ENCODE measurements at regions not wholly inside any gene's neighbourhood (a gene's known extent, or its start where the extent isn't known, plus 50 kb on each side); places are given as distances from the start of the nearest gene placed in this dataset.

- H3K27ac Mint-ChIP-seq = no peak overlapping the region
Observed at GRCh38 chrX:134747006-134747405, 50.0 kb downstream of the PABIR2 start.

DNA sequence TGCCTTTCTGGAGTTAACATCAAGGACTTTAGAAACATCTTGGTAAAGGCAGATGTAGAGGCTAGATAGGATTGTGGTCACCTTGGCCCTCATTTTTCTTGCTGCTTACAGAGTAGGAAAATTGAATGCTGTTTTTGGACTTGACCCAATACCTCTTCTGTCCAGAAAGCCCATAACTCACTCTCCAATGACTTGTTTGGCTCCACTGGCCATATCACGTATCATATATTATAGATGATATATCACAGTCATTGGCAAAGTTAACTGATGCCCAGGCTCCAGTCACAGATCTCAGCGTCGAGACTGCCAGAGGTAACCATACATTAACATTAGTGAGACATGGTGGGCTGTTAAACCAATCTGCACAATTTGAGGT is 50.6 kb downstream of the PABIR2 start:
- POLR2A ChIA-PET = no interaction called here
- no peaks in the 10 kb centered on the region for H3K36me3 Mint-ChIP-seq
- H3K9me3 Mint-ChIP-seq = no peaks in the 10 kb centered on the region

More at GRCh38 chrX:134747006-134747405, 50.0 kb downstream of the PABIR2 start:
- CTCF ChIA-PET = no interaction called here
- no peaks in the 10 kb centered on the region for H3K4me1 Mint-ChIP-seq (ENCODE audit: low read depth)
- POLR2A ChIA-PET = no interaction called here
- intact Hi-C loops (cut with micrococcal nuclease) = no loop called here
- peaks cover 3% of the 10 kb centered on the region for H3K27me3 Mint-ChIP-seq
- H3K4me3 Mint-ChIP-seq = no peak overlapping the region
- DNase-seq = no peak
- H3K36me3 Mint-ChIP-seq = no peaks in the 10 kb centered on the region
- H3K9me3 Mint-ChIP-seq = no peaks in the 10 kb centered on the region

DNA sequence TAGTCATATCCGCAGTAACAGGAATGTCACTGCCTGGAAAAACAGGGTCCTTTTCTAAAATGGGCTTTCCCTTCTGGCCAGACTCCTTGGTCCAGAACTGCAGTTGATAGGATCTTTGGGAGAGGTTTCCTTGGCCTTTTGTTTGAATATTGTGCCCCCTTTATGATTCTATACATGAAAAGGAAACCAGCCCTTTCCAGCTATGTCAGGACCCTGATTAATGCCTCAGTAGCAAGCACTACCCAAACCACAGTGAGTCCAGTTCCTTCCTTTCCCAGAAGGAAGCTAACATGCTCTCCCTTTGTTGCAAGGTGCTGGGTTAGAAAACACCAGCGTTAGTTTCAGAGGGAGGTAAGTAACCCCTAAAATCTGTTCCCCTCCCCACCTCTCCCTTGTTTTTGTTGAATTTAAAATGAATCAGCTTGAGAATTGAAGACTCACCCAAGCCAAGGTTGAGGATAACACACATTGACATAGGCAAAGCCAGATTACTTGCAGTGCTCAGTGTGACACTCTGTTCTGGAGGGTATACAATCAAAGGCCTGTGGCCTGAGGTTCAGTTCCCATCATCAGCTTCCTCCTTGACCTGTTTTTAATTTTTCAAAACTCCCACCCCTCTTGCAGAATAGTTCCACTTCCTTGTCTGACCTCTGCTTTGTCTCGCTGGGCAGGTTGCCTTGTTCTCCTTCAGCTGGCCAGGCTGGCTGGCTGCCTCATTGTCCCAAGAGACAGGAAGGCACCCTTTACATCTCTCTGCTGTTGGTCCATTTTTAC is 51.2 kb downstream of the PABIR2 start:
- no peaks in the 10 kb centered on the region for H3K36me3 Mint-ChIP-seq
- CTCF ChIA-PET = no interaction called here
- POLR2A ChIA-PET = no interaction called here

More for the DNA sequence above, 50.6 kb downstream of the PABIR2 start:
- no peak overlapping the region for H3K4me3 Mint-ChIP-seq
- intact Hi-C loops (cut with micrococcal nuclease) = no loop called here
- no peaks in the 10 kb centered on the region for H3K4me1 Mint-ChIP-seq (ENCODE audit: low read depth)
- H3K27ac Mint-ChIP-seq = no peak overlapping the region
- no peaks in the 10 kb centered on the region for H3K27me3 Mint-ChIP-seq
- DNase-seq = no peak
- CTCF ChIA-PET = no interaction called here

GRCh38 chrX:134743091-134743490 is 53.9 kb downstream of the PABIR2 start:
- DNase-seq = no peak
- Mint-ChIP-seq H3K27ac (no peak overlapping the region), H3K4me1 (ENCODE audit: low read depth) (no peaks in the 10 kb centered on the region), H3K36me3 (no peaks in the 10 kb centered on the region), H3K9me3 (no peaks in the 10 kb centered on the region), H3K27me3 (no peaks in the 10 kb centered on the region), H3K4me3 (no peak overlapping the region)
- POLR2A ChIA-PET = no interaction called here
- intact Hi-C loops (cut with micrococcal nuclease) = no loop called here
- CTCF ChIA-PET = no interaction called here

More for the DNA sequence above, 51.2 kb downstream of the PABIR2 start:
- Mint-ChIP-seq H3K9me3 (no peaks in the 10 kb centered on the region), H3K27me3 (no peaks in the 10 kb centered on the region), H3K4me3 (no peak overlapping the region), H3K27ac (no peak overlapping the region), H3K4me1 (ENCODE audit: low read depth) (no peaks in the 10 kb centered on the region)
- no peak for DNase-seq
- intact Hi-C loops (cut with micrococcal nuclease) = no loop called here

GRCh38 chrX:134742573-134742972 is 54.4 kb downstream of the PABIR2 start:
- ChIA-PET POLR2A (no interaction called here), CTCF (no interaction called here)
- H3K36me3 Mint-ChIP-seq = no peaks in the 10 kb centered on the region
- peaks cover 3% of the 10 kb centered on the region for H3K27me3 Mint-ChIP-seq
- H3K9me3 Mint-ChIP-seq = no peaks in the 10 kb centered on the region
- intact Hi-C loops (cut with micrococcal nuclease) = no loop called here
- H3K4me3 Mint-ChIP-seq = no peak overlapping the region
- no peak overlapping the region for H3K27ac Mint-ChIP-seq
- no peak for DNase-seq
- no peaks in the 10 kb centered on the region for H3K4me1 Mint-ChIP-seq (ENCODE audit: low read depth)

- intact Hi-C loops (cut with micrococcal nuclease) = no loop called here
- Mint-ChIP-seq H3K4me3 (no peak overlapping the region), H3K36me3 (no peaks in the 10 kb centered on the region), H3K4me1 (ENCODE audit: low read depth) (no peaks in the 10 kb centered on the region), H3K27ac (no peak overlapping the region), H3K27me3 (peaks cover 3% of the 10 kb centered on the region), H3K9me3 (no peaks in the 10 kb centered on the region)
- DNase-seq = no peak
- CTCF ChIA-PET = no interaction called here
- POLR2A ChIA-PET = no interaction called here
Observed at GRCh38 chrX:134741746-134742145, 55.3 kb downstream of the PABIR2 start.

GRCh38 chrX:134738986-134739740 is 57.8 kb downstream of the PABIR2 start:
- H3K4me1 Mint-ChIP-seq (ENCODE audit: low read depth) = no peaks in the 10 kb centered on the region
- POLR2A ChIA-PET = no interaction called here
- no peak overlapping the region for H3K4me3 Mint-ChIP-seq
- H3K36me3 Mint-ChIP-seq = no peaks in the 10 kb centered on the region
- no peaks in the 10 kb centered on the region for H3K9me3 Mint-ChIP-seq
- intact Hi-C loops (cut with micrococcal nuclease) = no loop called here
- no peak for DNase-seq
- H3K27ac Mint-ChIP-seq = no peak overlapping the region
- peaks cover 3% of the 10 kb centered on the region for H3K27me3 Mint-ChIP-seq
- CTCF ChIA-PET = no interaction called here

GRCh38 chrX:134738445-134738844 is 58.6 kb downstream of the PABIR2 start:
- Mint-ChIP-seq H3K27ac (no peak overlapping the region), H3K4me3 (no peak overlapping the region), H3K4me1 (ENCODE audit: low read depth) (no peaks in the 10 kb centered on the region), H3K9me3 (no peaks in the 10 kb centered on the region), H3K27me3 (peaks cover 3% of the 10 kb centered on the region), H3K36me3 (no peaks in the 10 kb centered on the region)
- intact Hi-C loops (cut with micrococcal nuclease) = no loop called here
- DNase-seq = no peak
- ChIA-PET CTCF (no interaction called here), POLR2A (no interaction called here)

DNA sequence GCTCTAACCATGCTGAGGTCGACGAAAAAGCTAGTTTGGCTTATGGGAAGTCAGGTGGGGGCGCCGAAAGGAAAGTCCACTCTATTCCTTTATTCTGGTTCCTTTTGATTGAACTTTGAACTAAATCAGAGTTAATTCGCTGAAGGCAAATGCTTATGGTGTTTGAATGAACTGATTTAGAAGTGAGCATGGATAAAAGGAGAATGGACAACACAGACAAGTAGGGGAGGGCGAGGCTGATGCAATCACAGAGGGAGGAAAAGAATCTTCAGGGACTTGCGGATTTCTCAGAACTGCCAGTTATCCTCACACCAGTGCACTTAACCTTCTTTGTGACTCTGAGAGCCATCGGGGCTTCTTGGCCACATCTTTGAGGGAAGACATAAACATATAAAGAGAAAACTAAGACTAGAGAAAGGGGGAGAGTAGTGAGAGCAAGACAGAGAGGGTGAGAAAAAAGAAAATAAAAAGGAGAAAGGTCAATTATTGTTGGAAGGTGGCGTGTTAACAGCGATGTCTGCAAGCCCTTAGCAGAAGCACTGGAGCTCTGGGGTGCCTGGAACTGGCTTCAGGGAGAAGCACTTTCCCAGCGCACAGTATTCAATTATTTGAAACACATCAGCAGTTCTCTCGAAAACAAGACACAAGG is 59.2 kb downstream of the PABIR2 start:
- CTCF ChIA-PET = no interaction called here
- no peak overlapping the region for H3K4me3 Mint-ChIP-seq
- intact Hi-C loops (cut with micrococcal nuclease) = no loop called here
- H3K9me3 Mint-ChIP-seq = no peaks in the 10 kb centered on the region
- H3K27me3 Mint-ChIP-seq = peaks cover 3% of the 10 kb centered on the region
- POLR2A ChIA-PET = no interaction called here
- DNase-seq = no peak
- no peak overlapping the region for H3K27ac Mint-ChIP-seq
- H3K4me1 Mint-ChIP-seq (ENCODE audit: low read depth) = no peaks in the 10 kb centered on the region
- no peaks in the 10 kb centered on the region for H3K36me3 Mint-ChIP-seq

DNA sequence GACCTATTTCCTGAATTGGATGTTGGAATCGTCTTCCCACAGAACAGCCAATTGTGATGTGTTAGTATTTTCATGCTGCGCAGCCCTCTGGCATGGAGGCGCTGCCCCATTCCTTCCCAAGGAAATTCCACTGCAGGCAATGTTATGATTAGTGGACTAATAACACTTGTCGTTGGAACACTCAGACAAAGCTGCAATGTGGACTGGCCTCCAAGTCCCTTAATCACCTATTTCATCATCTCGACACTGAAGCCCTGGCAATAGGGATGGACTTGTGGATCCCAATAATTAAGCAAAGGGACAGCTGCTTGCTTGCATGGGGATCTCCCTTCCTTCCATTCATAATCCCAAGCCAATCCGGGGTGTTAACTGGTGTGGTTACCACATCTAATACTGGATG is 59.9 kb downstream of the PABIR2 start:
- intact Hi-C loops (cut with micrococcal nuclease) = no loop called here
- no peak for DNase-seq
- H3K4me1 Mint-ChIP-seq (ENCODE audit: low read depth) = no peaks in the 10 kb centered on the region
- ChIA-PET CTCF (interaction anchor here (1.0 kb wide), 1 partner anchor 254 kb away, joined by 3 read pairs; no protein-coding TSS in a partner anchor), POLR2A (no interaction called here)
- H3K4me3 Mint-ChIP-seq = no peak overlapping the region
- H3K36me3 Mint-ChIP-seq = no peaks in the 10 kb centered on the region
- no peaks in the 10 kb centered on the region for H3K9me3 Mint-ChIP-seq
- peaks cover 3% of the 10 kb centered on the region for H3K27me3 Mint-ChIP-seq
- H3K27ac Mint-ChIP-seq = no peak overlapping the region

GRCh38 chrX:134736356-134736755 is 60.6 kb downstream of the PABIR2 start:
- H3K4me3 Mint-ChIP-seq = no peak overlapping the region
- no peaks in the 10 kb centered on the region for H3K9me3 Mint-ChIP-seq
- ChIA-PET POLR2A (no interaction called here), CTCF (interaction anchor here (0.6 to 1.0 kb wide), 2 partner anchors 253 to 1764 kb away, joined by 3 to 6 read pairs; no protein-coding TSS in a partner anchor)
- no peak overlapping the region for H3K27ac Mint-ChIP-seq
- H3K4me1 Mint-ChIP-seq (ENCODE audit: low read depth) = no peaks in the 10 kb centered on the region
- H3K27me3 Mint-ChIP-seq = peaks cover 3% of the 10 kb centered on the region
- no peaks in the 10 kb centered on the region for H3K36me3 Mint-ChIP-seq
- intact Hi-C loops (cut with micrococcal nuclease) = no loop called here
- no peak for DNase-seq

GRCh38 chrX:134735015-134735414 is 62.0 kb downstream of the PABIR2 start:
- ChIA-PET CTCF (no interaction called here), POLR2A (no interaction called here)
- intact Hi-C loops (cut with micrococcal nuclease) = no loop called here
- Mint-ChIP-seq H3K4me1 (ENCODE audit: low read depth) (no peaks in the 10 kb centered on the region), H3K4me3 (no peak overlapping the region), H3K36me3 (no peaks in the 10 kb centered on the region), H3K27me3 (peaks cover 3% of the 10 kb centered on the region), H3K9me3 (no peaks in the 10 kb centered on the region), H3K27ac (no peak overlapping the region)
- no peak for DNase-seq
